Activated CD4-positive, alpha-beta memory T cell treated with anti-CD3 and anti-CD28 coated beads, Interleukin-2, amount 10 ng/mL, durations not matched to agents 7 days and 5 days (primary cell): ENCODE measurements at regions not wholly inside any gene's neighbourhood (a gene's known extent, or its start where the extent isn't known, plus 50 kb on each side); places are given as distances from the start of the nearest gene placed in this dataset.
"Not testable (repeated sequence)": the region's sequence is repeated elsewhere in the genome, so short reads cannot be mapped to it uniquely, and the experiment has no call there.

ENCODE experiments used
- CTCF ChIA-PET: fragments of 350-600 bp; sonication (Branson Sonifier 250); formaldehyde crosslinking; loops from one replicate; lab custom pipeline; 2021; ENCODE audit warnings: antibody characterized with exemption, inconsistent platforms; lab: Charles Lee
- POLR2A ChIA-PET: fragments of 350-600 bp; sonication (Branson Sonifier 250); formaldehyde crosslinking; loops from one replicate; lab custom pipeline; 2021; ENCODE audit warnings: antibody characterized with exemption; lab: Charles Lee
- DNase-seq: peaks from one replicate; pipeline ENCODE4 v3.0.0-alpha.2; 2020
- H3K27ac Mint-ChIP-seq: one replicate; pipeline ENCODE4 v1.8.0; 2021; ENCODE audit warnings: mild to moderate bottlenecking, mixed read lengths
- H3K27me3 Mint-ChIP-seq: one replicate; pipeline ENCODE4 v1.8.0; 2021; ENCODE audit warnings: mixed read lengths
- H3K36me3 Mint-ChIP-seq: one replicate; pipeline ENCODE4 v1.8.0; 2021; ENCODE audit warnings: low read depth, mixed read lengths
- H3K4me1 Mint-ChIP-seq: one replicate; pipeline ENCODE4 v1.8.0; 2021; ENCODE audit warnings: mixed read lengths
- H3K4me3 Mint-ChIP-seq: one replicate; pipeline ENCODE4 v1.8.0; 2021; ENCODE audit warnings: mild to moderate bottlenecking, mixed read lengths
- H3K9me3 Mint-ChIP-seq: one replicate; pipeline ENCODE4 v1.8.0; 2021; ENCODE audit warnings: mixed read lengths

DNA sequence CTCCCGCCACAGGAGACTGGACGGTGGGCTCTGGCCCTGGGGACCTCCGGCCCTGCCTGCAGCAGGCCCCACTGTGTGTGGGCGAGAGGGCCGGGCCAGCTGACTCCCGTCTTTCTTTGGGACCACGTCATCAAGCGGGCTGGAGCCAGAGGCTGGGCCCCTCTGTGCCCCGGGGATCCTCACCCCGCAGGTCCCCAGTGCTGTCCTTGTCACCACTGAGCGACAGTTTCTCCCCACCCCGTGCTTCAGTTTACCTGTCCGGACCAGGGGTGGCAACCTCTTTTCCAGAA lies 181.9 kb upstream of the ZNF469 start:
- no peak for DNase-seq
- Mint-ChIP-seq H3K27me3 (no peaks in the 10 kb centered on the region), H3K36me3 (no peaks in the 10 kb centered on the region), H3K9me3 (no peaks in the 10 kb centered on the region), H3K4me1 (no peaks in the 10 kb centered on the region), H3K27ac (no peak overlapping the region), H3K4me3 (no peak overlapping the region)
- POLR2A ChIA-PET: no interaction called here
- CTCF ChIA-PET: no interaction called here

DNA sequence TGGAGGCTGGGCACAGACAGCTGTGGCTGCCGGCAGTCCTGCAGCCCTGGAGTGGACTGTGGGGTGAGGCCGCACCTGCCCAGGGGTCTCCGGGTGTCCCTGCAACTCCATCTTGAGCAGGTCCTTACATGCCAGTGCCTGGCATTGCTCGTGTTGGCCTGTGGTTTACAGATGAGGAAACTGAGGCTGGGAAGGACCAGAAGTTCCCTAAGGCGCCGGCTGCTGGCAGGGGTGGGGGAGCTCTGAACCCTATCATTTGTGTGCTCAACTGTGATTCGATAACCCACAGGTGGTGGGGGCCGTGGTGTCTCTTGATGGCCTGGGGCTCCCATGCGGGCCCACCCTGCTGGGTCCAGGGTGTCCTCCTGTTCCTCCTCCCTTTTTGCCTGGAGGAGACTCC lies 181.1 kb upstream of the ZNF469 start:
- H3K4me1 Mint-ChIP-seq, H3K36me3 Mint-ChIP-seq: not testable (repeated sequence)

DNA sequence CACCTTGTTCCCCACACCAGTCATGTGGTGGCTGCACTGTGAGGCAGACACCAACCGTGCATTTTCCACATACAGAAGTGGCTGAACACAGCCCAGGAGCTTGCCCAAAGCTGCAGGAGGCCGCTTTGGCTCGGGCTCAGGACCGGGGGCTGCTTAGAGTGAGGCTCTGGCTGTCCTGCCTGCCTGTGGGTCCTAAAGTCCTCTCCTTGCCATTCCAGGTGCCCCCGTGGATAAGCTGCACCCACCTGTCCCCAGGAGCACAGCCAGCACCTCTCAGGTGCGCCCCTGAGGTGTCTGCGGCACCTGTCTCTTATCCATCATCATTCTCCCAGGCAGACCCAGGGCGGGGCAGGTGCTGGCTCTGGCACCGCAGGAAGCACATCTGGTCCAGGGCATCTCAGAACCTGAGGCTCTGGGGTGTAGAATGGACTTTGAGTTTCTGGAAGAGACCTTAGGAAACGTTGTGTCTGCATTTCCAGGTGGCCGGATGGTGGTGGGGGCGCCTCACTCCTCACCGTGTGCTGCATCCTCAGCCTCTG lies 180.5 kb upstream of the ZNF469 start:
- H3K27ac Mint-ChIP-seq: no peak overlapping the region
- no peaks in the 10 kb centered on the region for H3K9me3 Mint-ChIP-seq
- no peaks in the 10 kb centered on the region for H3K27me3 Mint-ChIP-seq
- no peaks in the 10 kb centered on the region for H3K36me3 Mint-ChIP-seq
- POLR2A ChIA-PET: no interaction called here
- H3K4me3 Mint-ChIP-seq: no peak overlapping the region
- no peak for DNase-seq
- H3K4me1 Mint-ChIP-seq: no peaks in the 10 kb centered on the region
- CTCF ChIA-PET: no interaction called here

More for the DNA sequence above, 181.1 kb upstream of the ZNF469 start:
- H3K27ac Mint-ChIP-seq, H3K4me3 Mint-ChIP-seq, DNase-seq, H3K27me3 Mint-ChIP-seq, H3K9me3 Mint-ChIP-seq, POLR2A ChIA-PET, CTCF ChIA-PET: not testable (repeated sequence)

DNA sequence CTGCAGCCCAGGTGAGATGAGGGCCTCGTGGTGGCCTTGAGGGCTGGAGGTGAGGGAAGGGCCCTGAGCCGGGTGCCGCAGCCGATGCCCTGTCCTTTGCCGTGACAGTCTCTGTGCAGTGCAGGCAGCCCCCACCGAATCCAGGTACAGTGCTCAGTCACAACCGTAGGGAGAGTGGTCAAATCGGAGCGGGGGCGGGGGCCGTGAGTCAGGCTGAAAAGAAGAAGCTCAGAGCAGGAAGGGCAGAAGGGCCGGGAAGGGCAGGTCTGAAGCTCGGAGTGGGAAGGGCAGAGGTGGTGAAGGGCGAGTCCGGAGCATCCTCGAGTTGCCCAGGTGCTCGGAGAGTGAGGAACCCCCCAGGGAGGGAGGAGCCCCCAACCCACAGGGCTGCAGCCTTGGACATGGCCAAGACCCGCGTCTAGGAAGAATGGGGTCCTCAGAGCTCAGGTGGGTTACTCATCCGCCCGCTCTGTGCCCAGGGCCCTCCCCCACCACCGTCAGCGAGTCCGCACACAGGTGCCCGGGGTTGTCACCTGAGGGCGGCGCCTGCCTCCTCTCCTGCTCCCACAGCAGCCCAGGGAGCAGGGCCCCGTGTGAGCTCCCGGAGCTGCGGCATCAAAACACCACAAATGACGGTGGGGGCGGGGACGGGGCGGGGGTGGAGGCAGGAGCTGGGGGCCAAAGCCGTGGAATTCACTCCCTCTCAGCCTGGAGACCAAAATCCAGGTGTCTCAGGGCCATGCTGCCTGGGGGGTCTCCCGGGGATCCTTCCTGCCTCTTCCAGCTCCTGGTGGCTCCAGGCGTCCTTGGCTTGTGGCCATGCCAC lies 179.7 kb upstream of the ZNF469 start:
- H3K4me3 Mint-ChIP-seq, H3K27me3 Mint-ChIP-seq, H3K36me3 Mint-ChIP-seq, DNase-seq, H3K9me3 Mint-ChIP-seq, POLR2A ChIA-PET, CTCF ChIA-PET, H3K27ac Mint-ChIP-seq, H3K4me1 Mint-ChIP-seq: not testable (repeated sequence)

DNA sequence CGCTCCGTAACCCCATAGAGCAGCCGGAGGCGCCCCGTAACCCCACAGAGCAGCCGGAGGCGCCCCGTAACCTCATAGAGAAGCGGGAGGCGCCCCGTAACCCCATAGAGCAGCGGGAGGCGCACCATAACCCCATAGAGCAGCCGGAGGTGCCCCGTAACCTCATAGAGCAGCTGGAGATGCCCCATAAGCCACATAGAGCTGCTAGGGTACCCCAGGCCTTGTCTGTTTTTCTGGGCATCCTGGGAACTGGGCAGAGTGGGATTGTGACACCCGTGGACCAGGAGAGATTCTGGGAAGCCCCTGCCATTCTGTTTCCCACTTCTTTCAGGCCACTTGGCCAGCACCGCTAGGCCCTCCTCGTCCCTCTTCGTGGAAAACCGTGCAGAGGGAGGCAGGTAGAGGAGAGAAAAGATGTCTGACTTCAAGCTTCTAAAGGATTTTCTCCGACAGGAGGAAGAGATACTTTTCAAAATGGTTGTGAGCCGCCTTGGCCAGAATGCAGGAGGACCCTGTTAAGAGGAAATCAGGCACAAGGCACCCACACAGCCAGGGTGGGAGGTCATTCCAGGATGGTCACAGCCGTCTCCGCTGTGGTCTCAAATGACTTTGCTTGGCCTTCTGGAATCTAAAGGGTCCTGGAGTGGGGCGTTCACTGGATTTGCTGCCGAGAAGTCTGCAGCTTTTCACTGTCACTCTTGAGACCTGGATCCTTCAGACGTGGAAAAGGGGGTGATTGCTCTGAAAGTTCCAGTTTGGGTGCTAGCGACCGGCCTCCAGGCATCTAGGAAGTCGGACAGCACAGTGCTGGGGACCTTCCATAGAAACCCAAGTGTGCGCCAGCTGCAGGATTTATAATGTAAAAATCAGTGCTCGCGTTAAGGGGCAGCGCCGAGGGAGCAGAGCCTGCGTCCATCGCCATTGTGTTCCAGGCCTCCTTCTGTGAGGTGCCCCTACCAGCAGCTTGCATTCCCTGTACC lies 178.3 kb upstream of the ZNF469 start:
- POLR2A ChIA-PET, H3K9me3 Mint-ChIP-seq: not testable (repeated sequence)
- CTCF ChIA-PET: interaction anchor here (0.7 kb wide), 1 partner anchor 425 kb away, joined by 3 read pairs; no protein-coding TSS in a partner anchor

DNA sequence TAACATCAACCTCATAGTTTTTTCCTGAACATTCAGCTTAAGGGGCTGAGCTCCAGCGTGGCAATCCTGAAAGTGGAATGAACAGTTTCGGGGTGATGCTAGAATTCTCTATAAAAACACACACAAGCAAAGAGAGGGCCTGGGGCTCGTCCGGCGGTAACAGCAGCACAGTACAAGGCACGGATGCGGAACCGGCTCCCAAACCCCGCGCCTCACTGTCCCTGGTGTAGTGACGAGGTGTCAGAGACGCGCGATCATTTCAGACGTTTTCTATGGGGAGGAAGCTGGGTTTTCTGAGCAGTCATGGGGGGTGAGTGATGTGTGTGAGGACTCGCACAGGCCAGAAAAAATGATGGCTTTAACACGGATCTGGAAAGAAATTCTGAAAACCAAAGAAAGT lies 177.3 kb upstream of the ZNF469 start:
- H3K4me3 Mint-ChIP-seq, CTCF ChIA-PET, DNase-seq, H3K4me1 Mint-ChIP-seq, H3K27ac Mint-ChIP-seq, H3K9me3 Mint-ChIP-seq, POLR2A ChIA-PET, H3K36me3 Mint-ChIP-seq, H3K27me3 Mint-ChIP-seq: not testable (repeated sequence)

More for the DNA sequence above, 178.3 kb upstream of the ZNF469 start:
- not testable (repeated sequence) for DNase-seq, H3K36me3 Mint-ChIP-seq, H3K4me1 Mint-ChIP-seq, H3K4me3 Mint-ChIP-seq, H3K27me3 Mint-ChIP-seq, H3K27ac Mint-ChIP-seq

DNA sequence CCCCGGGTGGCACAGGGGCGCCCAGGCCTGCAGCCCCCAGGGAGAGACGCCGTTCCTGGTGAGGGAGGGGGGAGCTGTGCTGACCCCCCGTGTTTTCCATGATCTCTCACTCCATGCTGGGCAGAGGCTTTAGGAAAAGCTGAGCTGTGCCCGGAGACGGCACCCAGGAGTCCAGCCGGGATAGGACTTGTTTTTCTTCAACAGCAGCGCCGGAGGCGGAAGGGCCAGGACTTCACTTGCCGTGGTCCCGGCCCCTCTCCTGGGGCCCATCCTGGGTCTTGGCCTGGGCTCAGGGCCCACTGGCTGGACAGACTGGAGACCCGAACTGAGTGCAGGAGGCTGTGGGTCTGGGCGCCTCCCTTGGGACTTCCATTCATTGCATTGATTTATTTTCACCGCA lies 176.8 kb upstream of the ZNF469 start:
- H3K36me3 Mint-ChIP-seq, H3K4me3 Mint-ChIP-seq, H3K27ac Mint-ChIP-seq, H3K27me3 Mint-ChIP-seq, DNase-seq, H3K9me3 Mint-ChIP-seq, CTCF ChIA-PET, POLR2A ChIA-PET, H3K4me1 Mint-ChIP-seq: not testable (repeated sequence)

DNA sequence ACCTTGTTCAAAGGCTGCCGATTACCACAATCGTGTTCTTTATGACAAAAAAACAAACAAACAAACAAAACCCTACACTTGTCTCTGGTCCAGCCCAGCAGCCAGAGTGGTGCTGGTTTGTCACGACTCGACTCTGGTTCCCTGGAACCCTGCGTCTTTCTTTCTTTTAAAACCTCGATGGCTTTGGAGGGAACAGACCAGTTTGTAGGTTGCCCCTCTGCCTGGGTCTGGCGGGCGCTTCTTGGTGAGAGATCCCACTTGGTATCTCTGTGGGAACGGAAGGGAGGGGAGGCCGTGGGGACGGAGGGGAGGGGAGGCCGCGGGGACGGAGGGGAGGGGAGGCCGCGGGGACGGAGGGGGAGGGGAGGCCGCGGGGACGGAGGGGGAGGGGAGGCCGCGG lies 176.2 kb upstream of the ZNF469 start:
- CTCF ChIA-PET, POLR2A ChIA-PET, H3K9me3 Mint-ChIP-seq, H3K4me3 Mint-ChIP-seq, H3K36me3 Mint-ChIP-seq, H3K4me1 Mint-ChIP-seq, H3K27ac Mint-ChIP-seq, DNase-seq, H3K27me3 Mint-ChIP-seq: not testable (repeated sequence)

DNA sequence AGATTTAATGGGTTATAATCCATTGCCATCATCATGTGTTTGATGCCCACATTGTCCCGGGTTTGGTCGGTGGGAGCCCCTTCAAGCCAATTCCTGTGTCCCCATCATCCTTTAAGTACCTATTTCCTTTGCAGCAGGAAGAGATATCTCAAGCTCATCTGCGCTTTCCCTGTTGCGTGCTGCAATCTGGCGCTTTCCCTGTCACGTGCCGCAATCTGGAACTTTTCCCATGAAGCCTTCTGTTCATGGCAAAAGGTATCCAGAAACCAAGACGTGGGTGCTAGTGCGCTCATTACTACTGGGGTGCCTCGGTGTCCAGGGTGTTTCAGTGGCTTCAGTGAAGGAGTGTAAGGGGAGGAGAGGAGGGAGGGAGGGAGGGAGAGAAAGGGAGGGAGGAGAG lies 174.6 kb upstream of the ZNF469 start:
- no peak for DNase-seq
- Mint-ChIP-seq H3K27me3 (peaks cover 4% of the 10 kb centered on the region), H3K36me3 (no peaks in the 10 kb centered on the region), H3K27ac (no peak overlapping the region), H3K4me1 (no peaks in the 10 kb centered on the region), H3K4me3 (no peak overlapping the region), H3K9me3 (no peaks in the 10 kb centered on the region)
- POLR2A ChIA-PET: no interaction called here
- CTCF ChIA-PET: no interaction called here

DNA sequence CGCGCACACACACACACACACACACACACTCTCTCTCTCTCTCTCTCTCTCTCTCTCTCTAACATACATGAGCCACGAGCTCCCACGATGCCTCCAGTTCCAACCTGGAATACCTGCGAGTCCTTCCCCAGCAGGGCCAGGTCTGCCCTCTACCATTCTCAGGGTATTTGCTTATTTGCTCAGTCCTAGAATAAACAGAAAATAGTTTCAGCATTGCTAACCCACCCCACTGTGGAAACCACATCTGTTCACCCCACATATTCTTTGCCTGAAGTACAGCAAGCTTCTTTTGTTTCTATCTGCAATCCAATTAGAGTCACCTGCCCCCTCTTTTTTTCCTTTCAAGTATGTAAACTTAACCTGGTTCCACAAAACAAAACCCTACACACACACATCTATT lies 174.0 kb upstream of the ZNF469 start:
- H3K36me3 Mint-ChIP-seq, H3K9me3 Mint-ChIP-seq, H3K4me1 Mint-ChIP-seq, POLR2A ChIA-PET, CTCF ChIA-PET, DNase-seq, H3K27me3 Mint-ChIP-seq, H3K27ac Mint-ChIP-seq, H3K4me3 Mint-ChIP-seq: not testable (repeated sequence)

DNA sequence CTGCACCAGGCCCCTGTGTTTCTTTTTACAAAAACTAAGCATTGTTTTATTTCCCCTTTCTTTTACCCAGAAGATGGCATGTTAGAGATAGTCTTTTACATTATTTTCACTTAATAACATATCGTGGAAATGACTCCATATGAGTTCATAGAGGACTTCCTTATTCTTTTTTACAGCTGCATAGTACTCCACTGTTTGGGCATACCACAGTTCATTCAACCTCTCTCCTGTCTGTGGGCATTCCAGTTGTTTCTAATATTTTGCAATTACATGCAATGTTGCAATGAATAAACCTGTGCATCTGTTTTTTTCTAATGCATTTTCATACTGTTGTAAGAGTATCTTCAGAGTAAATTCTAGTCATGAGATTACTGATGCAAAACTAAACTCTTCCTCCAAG lies 173.2 kb upstream of the ZNF469 start:
- H3K4me1 Mint-ChIP-seq, CTCF ChIA-PET, DNase-seq, H3K4me3 Mint-ChIP-seq, POLR2A ChIA-PET, H3K9me3 Mint-ChIP-seq, H3K27ac Mint-ChIP-seq, H3K36me3 Mint-ChIP-seq, H3K27me3 Mint-ChIP-seq: not testable (repeated sequence)

DNA sequence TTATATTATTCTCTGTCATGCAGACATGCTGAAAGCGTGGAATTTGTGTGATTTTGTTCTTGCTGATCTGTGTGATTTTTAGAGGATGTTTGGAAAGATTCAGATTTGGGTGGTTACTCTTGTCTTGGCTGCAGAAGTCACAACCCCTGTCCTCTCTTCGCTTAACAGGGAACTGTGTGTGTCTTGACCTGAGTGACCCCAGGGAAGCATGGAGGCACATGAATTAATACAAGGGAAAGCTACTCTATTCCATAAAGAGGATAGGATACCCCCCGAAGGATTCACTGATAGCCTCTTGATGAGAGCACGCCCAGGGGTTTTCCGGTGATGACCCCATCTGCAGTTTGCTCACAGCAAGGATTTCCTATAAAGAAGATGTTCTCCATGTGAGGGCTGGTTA lies 168.8 kb upstream of the ZNF469 start:
- DNase-seq, H3K4me3 Mint-ChIP-seq, H3K4me1 Mint-ChIP-seq, H3K27me3 Mint-ChIP-seq, POLR2A ChIA-PET, H3K27ac Mint-ChIP-seq, CTCF ChIA-PET, H3K36me3 Mint-ChIP-seq, H3K9me3 Mint-ChIP-seq: not testable (repeated sequence)

DNA sequence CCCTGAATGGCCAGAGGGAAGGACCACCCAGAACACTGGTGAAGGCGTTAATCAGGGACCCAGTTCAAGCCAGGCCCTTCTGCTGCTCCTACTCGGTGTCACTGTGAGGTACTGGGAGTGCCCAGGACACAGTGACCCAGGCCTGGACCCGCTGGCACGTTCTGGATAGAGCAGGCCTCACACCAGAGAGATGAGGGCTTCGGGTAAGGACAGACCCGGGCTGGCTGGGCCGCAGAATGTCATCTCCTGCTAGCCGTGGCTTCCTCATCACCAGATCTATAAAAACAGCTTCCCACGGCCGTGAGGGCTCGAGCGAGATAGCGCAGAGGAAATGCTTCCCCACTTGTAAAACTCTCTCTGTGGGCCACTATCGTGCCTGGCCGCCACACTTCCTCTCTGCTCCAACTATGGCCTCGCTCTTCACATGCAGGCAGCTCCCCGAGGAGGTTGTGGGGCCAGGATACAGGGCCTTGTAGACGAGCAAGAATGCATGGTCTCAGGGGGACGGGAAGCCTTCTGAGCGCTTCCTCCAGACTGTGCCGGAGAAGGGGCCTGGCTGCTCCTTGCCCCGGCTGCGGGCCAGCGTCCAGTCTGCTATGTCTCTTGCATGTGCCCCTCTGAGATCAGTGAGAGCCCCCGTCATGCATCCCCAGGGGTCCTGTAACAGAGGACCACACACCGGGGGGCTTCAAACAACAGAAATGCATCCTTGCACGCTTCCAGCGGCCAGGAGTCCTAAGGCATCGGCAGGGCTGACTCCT lies 161.6 kb upstream of the ZNF469 start:
- H3K27ac Mint-ChIP-seq, POLR2A ChIA-PET, CTCF ChIA-PET, H3K36me3 Mint-ChIP-seq, H3K9me3 Mint-ChIP-seq, H3K27me3 Mint-ChIP-seq, H3K4me1 Mint-ChIP-seq, H3K4me3 Mint-ChIP-seq, DNase-seq: not testable (repeated sequence)
